Colonic mucosa (tissue), 4 donors: ENCODE measurements at regions not wholly inside any gene's neighbourhood (a gene's known extent, or its start where the extent isn't known, plus 50 kb on each side); places are given as distances from the start of the nearest gene placed in this dataset.

Experiments used
- DNase-seq: peaks from one replicate; pipeline ENCODE4 v3.0.0-alpha.2; 2020
- H3K27ac ChIP-seq: fragments of 200-600 bp; one replicate; pipeline ENCODE4 v1.8.0; 2021
- H3K27me3 ChIP-seq: fragments of 200-600 bp; one replicate; pipeline ENCODE4 v1.8.0; 2021
- H3K36me3 ChIP-seq: fragments of 200-600 bp; one replicate; pipeline ENCODE4 v1.8.0; 2021
- H3K4me1 ChIP-seq: fragments of 200-600 bp; one replicate; pipeline ENCODE4 v1.8.0; 2021; ENCODE audit warnings: mild to moderate bottlenecking
- H3K4me3 ChIP-seq: fragments of 200-600 bp; one replicate; pipeline ENCODE4 v1.8.0; 2021
- H3K9ac ChIP-seq, 2 donors: one replicate each; pipeline ENCODE4 v1.7.0; 2013; ENCODE audit warnings: control low read depth in 2 of 2, low read depth in 2 of 2, low read length in 2 of 2
- H3K9me3 ChIP-seq: fragments of 200-600 bp; one replicate; pipeline ENCODE4 v1.8.0; 2021
- CTCF ChIP-seq: fragments of 200-600 bp; IDR thresholded peaks from one replicate; pipeline ENCODE4 v1.8.0; 2022; ENCODE audit warnings: antibody characterized with exemption, mild to moderate bottlenecking
- intact Hi-C: fragments of 100-400 bp; cut with DNase I; formaldehyde crosslinking; loops from one replicate; pipeline ENCODE4 v1.14.1; 2022
- donor health status: healthy.
- donor health status: DM: no; HTN: no; CAD: no.
- donor health status: DM: no; HTN: no; CAD: no.

- intact Hi-C loops, result no loop called here
- H3K27me3 ChIP-seq, result no peaks in the 10 kb centered on the region
- H3K27ac ChIP-seq, result no peak overlapping the region
- no peak overlapping the region for H3K9ac ChIP-seq
- H3K9me3 ChIP-seq, result no peaks in the 10 kb centered on the region
- no peaks in the 10 kb centered on the region for H3K4me1 ChIP-seq
- no peak overlapping the region for H3K4me3 ChIP-seq
- DNase-seq, result no peak
- no peaks in the 10 kb centered on the region for H3K36me3 ChIP-seq
- no peak for TF ChIP-seq CTCF
Measured at GRCh38 chr12:25794571-25794970, 163.9 kb upstream of the RASSF8 start.

- TF ChIP-seq CTCF, result no peak
- no peaks in the 10 kb centered on the region for H3K9me3 ChIP-seq
- no peaks in the 10 kb centered on the region for H3K4me1 ChIP-seq
- no peak overlapping the region for H3K9ac ChIP-seq
- no peaks in the 10 kb centered on the region for H3K27me3 ChIP-seq
- DNase-seq, result no peak
- H3K27ac ChIP-seq, result no peak overlapping the region
- intact Hi-C loops, result no loop called here
- no peak overlapping the region for H3K4me3 ChIP-seq
- H3K36me3 ChIP-seq, result no peaks in the 10 kb centered on the region
Measured at GRCh38 chr12:25796523-25797000, 161.9 kb upstream of the RASSF8 start.

GRCh38 chr12:25797386-25797785 is 161.1 kb upstream of the RASSF8 start:
- Histone ChIP-seq H3K27me3 (no peaks in the 10 kb centered on the region), H3K4me3 (no peak overlapping the region), H3K4me1 (no peaks in the 10 kb centered on the region), H3K9ac (no peak overlapping the region), H3K36me3 (no peaks in the 10 kb centered on the region), H3K9me3 (no peaks in the 10 kb centered on the region), H3K27ac (no peak overlapping the region)
- TF ChIP-seq CTCF, result no peak
- intact Hi-C loops, result no loop called here
- DNase-seq, result no peak

GRCh38 chr12:25797949-25798348 is 160.5 kb upstream of the RASSF8 start:
- no peak for TF ChIP-seq CTCF
- no peak overlapping the region for H3K4me3 ChIP-seq
- no peaks in the 10 kb centered on the region for H3K4me1 ChIP-seq
- H3K27ac ChIP-seq, result no peak overlapping the region
- intact Hi-C loops, result no loop called here
- H3K36me3 ChIP-seq, result no peaks in the 10 kb centered on the region
- no peaks in the 10 kb centered on the region for H3K9me3 ChIP-seq
- H3K27me3 ChIP-seq, result no peaks in the 10 kb centered on the region
- no peak overlapping the region for H3K9ac ChIP-seq
- no peak for DNase-seq

- TF ChIP-seq CTCF, result no peak
- no peak overlapping the region for H3K4me3 ChIP-seq
- no peaks in the 10 kb centered on the region for H3K27me3 ChIP-seq
- H3K27ac ChIP-seq, result no peak overlapping the region
- no peaks in the 10 kb centered on the region for H3K4me1 ChIP-seq
- intact Hi-C loops, result no loop called here
- no peaks in the 10 kb centered on the region for H3K36me3 ChIP-seq
- H3K9me3 ChIP-seq, result no peaks in the 10 kb centered on the region
- no peak overlapping the region for H3K9ac ChIP-seq
- no peak for DNase-seq
Measured at GRCh38 chr12:25800101-25800500, 158.4 kb upstream of the RASSF8 start.

- Histone ChIP-seq H3K4me3 (no peak overlapping the region), H3K36me3 (no peaks in the 10 kb centered on the region), H3K4me1 (no peaks in the 10 kb centered on the region), H3K27ac (no peak overlapping the region), H3K9ac (no peak overlapping the region), H3K27me3 (no peaks in the 10 kb centered on the region), H3K9me3 (no peaks in the 10 kb centered on the region)
- TF ChIP-seq CTCF, result no peak
- no peak for DNase-seq
- intact Hi-C loops, result no loop called here
Measured at GRCh38 chr12:25801734-25802133, 156.7 kb upstream of the RASSF8 start.
